IMR-90 (cell line): ENCODE measurements at regions not wholly inside any gene's neighbourhood (a gene's known extent, or its start where the extent isn't known, plus 50 kb on each side); places are given as distances from the start of the nearest gene placed in this dataset.

ENCODE experiments used
- ATAC-seq: fragments of 200-7000 bp; cut with Tn5 transposase; 2 replicates; pipeline ENCODE4 v1.9.1; 2020; ENCODE audit warnings: low read depth, mild to moderate bottlenecking, moderate library complexity
- BruUV-seq: library from RNA; stranded (reverse); fragments of 400-500 nt; replicated peaks from 2 replicates; lab custom pipeline; 2021; lab: Mats Ljungman, UMichigan
- CTCF ChIA-PET: fragments of 300-600 bp; formaldehyde crosslinking; extraction: SDS; loops from one replicate; lab custom pipeline; 2021; ENCODE audit warnings: antibody characterized with exemption; lab: Yijun Ruan, JAX
- POLR2A ChIA-PET: fragments of 300-600 bp; sonication (Branson Sonifier 250); formaldehyde crosslinking; loops from one replicate; lab custom pipeline; 2022; ENCODE audit warnings: antibody characterized with exemption; ENCODE audit not compliant: unreplicated experiment; lab: Charles Lee
- DNase-seq: peaks from one replicate; pipeline ENCODE4 v3.0.0; 2013
- H2AFZ ChIP-seq: replicated peaks from 2 replicates; pipeline ENCODE3; 2013; ENCODE audit warnings: low read length, mild to moderate bottlenecking; ENCODE audit not compliant: poor library complexity
- H2AK5ac ChIP-seq: 2 replicates; pipeline ENCODE4 v1.6.1; 2013; ENCODE audit warnings: low read depth, low read length, inconsistent platforms
- H2AK9ac ChIP-seq: replicated peaks from 2 replicates; pipeline ENCODE3; 2013; ENCODE audit warnings: mild to moderate bottlenecking, low read depth, low read length, moderate library complexity; ENCODE audit not compliant: poor library complexity
- H2BK120ac ChIP-seq: 2 replicates; pipeline ENCODE4 v1.6.1; 2013; ENCODE audit warnings: low read depth, low read length, inconsistent platforms
- H2BK15ac ChIP-seq: 3 replicates; pipeline ENCODE4 v1.6.1; 2013; ENCODE audit warnings: low read depth, low read length, inconsistent platforms
- H2BK20ac ChIP-seq: 2 replicates; pipeline ENCODE4 v1.6.1; 2013; ENCODE audit warnings: low read depth, mild to moderate bottlenecking, inconsistent platforms, low read length, moderate library complexity
- H2BK5ac ChIP-seq: 2 replicates; pipeline ENCODE4 v1.6.1; 2013; ENCODE audit warnings: mild to moderate bottlenecking, low read depth, low read length, inconsistent platforms; ENCODE audit not compliant: poor library complexity, severe bottlenecking
- H3K14ac ChIP-seq: replicated peaks from 2 replicates; pipeline ENCODE4 v1.6.1; 2013; ENCODE audit warnings: low read depth, low read length, inconsistent platforms
- H3K18ac ChIP-seq: 2 replicates; pipeline ENCODE4 v1.6.1; 2013; ENCODE audit warnings: low read depth, low read length, control low read depth
- H3K23ac ChIP-seq: 2 replicates; pipeline ENCODE4 v1.6.1; 2013; ENCODE audit warnings: low read depth, low read length, inconsistent platforms
- H3K27ac ChIP-seq: 2 replicates; pipeline ENCODE4 v1.5.1; 2013; ENCODE audit warnings: mild to moderate bottlenecking, control low read depth, low read length; ENCODE audit not compliant: insufficient read depth
- H3K27me3 ChIP-seq: 2 replicates; pipeline ENCODE4 v1.6.1; 2013; ENCODE audit warnings: low read length; ENCODE audit not compliant: control insufficient read depth, insufficient read depth
- H3K36me3 ChIP-seq: 2 replicates; pipeline ENCODE4 v1.6.1; 2013; ENCODE audit warnings: low read length, mixed read lengths; ENCODE audit not compliant: control insufficient read depth, insufficient read depth
- H3K4ac ChIP-seq: 2 replicates; pipeline ENCODE4 v1.6.1; 2013; ENCODE audit warnings: low read depth, low read length, inconsistent platforms
- H3K4me1 ChIP-seq: 2 replicates; pipeline ENCODE4 v1.6.1; 2013; ENCODE audit warnings: low read length, mixed read lengths; ENCODE audit not compliant: control insufficient read depth, insufficient read depth
- H3K4me2 ChIP-seq: 2 replicates; pipeline ENCODE4 v1.6.1; 2013; ENCODE audit warnings: low read depth, mild to moderate bottlenecking, control low read depth, low read length, moderate library complexity
- H3K4me3 ChIP-seq: 2 replicates; pipeline ENCODE4 v1.5.1; 2013; ENCODE audit warnings: low read depth, mild to moderate bottlenecking, control low read depth, low read length, moderate library complexity; ENCODE audit not compliant: insufficient read depth
- H3K56ac ChIP-seq: 2 replicates; pipeline ENCODE4 v1.6.1; 2013; ENCODE audit warnings: low read length, inconsistent platforms; ENCODE audit not compliant: insufficient read depth; ENCODE audit errors: extremely low read depth
- H3K79me1 ChIP-seq, 2 experiments: 2 replicates each; pipeline ENCODE4 v1.6.1; 2013; ENCODE audit warnings: low read length in 2 of 2, inconsistent platforms in 1 of 2, low read depth in 1 of 2
- H3K9ac ChIP-seq: 2 replicates; pipeline ENCODE4 v1.6.1; 2013; ENCODE audit warnings: low read depth, low read length, control low read depth
- H3K9me1 ChIP-seq: 2 replicates; pipeline ENCODE4 v1.6.1; 2013; ENCODE audit warnings: low read length, inconsistent platforms; ENCODE audit not compliant: insufficient read depth
- H3K9me3 ChIP-seq: 2 replicates; pipeline ENCODE4 v1.6.1; 2013; ENCODE audit warnings: low read length; ENCODE audit not compliant: control insufficient read depth, insufficient read depth
- H4K20me1 ChIP-seq: 2 replicates; pipeline ENCODE4 v1.6.1; 2013; ENCODE audit warnings: low read length, inconsistent platforms; ENCODE audit not compliant: insufficient read depth
- H4K5ac ChIP-seq: 2 replicates; pipeline ENCODE4 v1.6.1; 2013; ENCODE audit warnings: mild to moderate bottlenecking, low read depth, low read length, control low read depth
- H4K8ac ChIP-seq, 2 experiments: 2 replicates each; pipeline ENCODE4 v1.6.1; 2013; ENCODE audit warnings: low read depth in 2 of 2, low read length in 2 of 2, control low read depth in 1 of 2, inconsistent platforms in 1 of 2
- H4K91ac ChIP-seq: 2 replicates; pipeline ENCODE4 v1.6.1; 2013; ENCODE audit warnings: low read depth, low read length, inconsistent platforms; ENCODE audit not compliant: insufficient read depth
- BHLHE40 ChIP-seq: fragments of 150-350 bp; IDR thresholded peaks from 2 replicates; pipeline ENCODE4 v1.6.1; 2016; ENCODE audit warnings: mild to moderate bottlenecking, low read depth, low read length
- CEBPB ChIP-seq: IDR thresholded peaks from 2 replicates; pipeline ENCODE4 v1.6.1; 2012; ENCODE audit warnings: low read depth, low read length, improper control_type of control experiment
- CHD1 ChIP-seq: IDR thresholded peaks from 2 replicates; pipeline ENCODE4 v1.6.1; 2012; ENCODE audit warnings: low read depth, low read length, improper control_type of control experiment
- ELK1 ChIP-seq: fragments of 150-350 bp; IDR thresholded peaks from 2 replicates; pipeline ENCODE4 v1.6.1; 2016; ENCODE audit warnings: low read depth, mild to moderate bottlenecking, low read length, moderate library complexity, borderline replicate concordance
- MAFK ChIP-seq: IDR thresholded peaks from 2 replicates; pipeline ENCODE4 v1.6.1; 2012; ENCODE audit warnings: low read depth, low read length, improper control_type of control experiment
- MAZ ChIP-seq: IDR thresholded peaks from 2 replicates; pipeline ENCODE4 v1.6.1; 2012; ENCODE audit warnings: low read depth, mild to moderate bottlenecking, low read length, improper control_type of control experiment, moderate library complexity, borderline replicate concordance
- MXI1 ChIP-seq: IDR thresholded peaks from 2 replicates; pipeline ENCODE4 v1.6.1; 2012; ENCODE audit warnings: low read depth, mild to moderate bottlenecking, low read length, moderate library complexity, borderline replicate concordance
- NFE2L2 ChIP-seq: fragments of 150-350 bp; IDR thresholded peaks from 2 replicates; pipeline ENCODE4 v1.6.1; 2016; ENCODE audit warnings: low read depth, mild to moderate bottlenecking, low read length
- POLR2A ChIP-seq: IDR thresholded peaks from 2 replicates; pipeline ENCODE4 v1.6.1; 2012; ENCODE audit warnings: mild to moderate bottlenecking, low read depth, low read length
- RAD21 ChIP-seq: IDR thresholded peaks from 2 replicates; pipeline ENCODE4 v1.6.1; 2012; ENCODE audit warnings: low read length, improper control_type of control experiment
- RCOR1 ChIP-seq: IDR thresholded peaks from 2 replicates; pipeline ENCODE4 v1.6.1; 2012; ENCODE audit warnings: mild to moderate bottlenecking, low read length, improper control_type of control experiment; ENCODE audit not compliant: insufficient replicate concordance
- RFX5 ChIP-seq: IDR thresholded peaks from 2 replicates; pipeline ENCODE4 v1.8.0; 2012; ENCODE audit warnings: low read depth, mild to moderate bottlenecking, low read length, moderate library complexity
- SMC3 ChIP-seq: fragments of 150-350 bp; IDR thresholded peaks from 2 replicates; pipeline ENCODE4 v1.6.1; 2016; ENCODE audit warnings: low read depth, mild to moderate bottlenecking, antibody characterized with exemption, low read length, moderate library complexity
- WGBS, 2 experiments: methylation state at CpG; one replicate each; pipeline versions ENCODE4 v1.1.5 to v1.1.7; 2013; ENCODE audit warnings: missing lambda C conversion rate in 2 of 2; ENCODE audit not compliant: insufficient read length in 1 of 2; ENCODE audit errors: extremely low coverage in 2 of 2; 5-methylcytosine and 5-hydroxymethylcytosine counted together
- dilution Hi-C: fragments of 300-500 bp; cut with HindIII; formaldehyde crosslinking; loops from one replicate; pipeline ENCODE4 v1.14.3; 2018; ENCODE audit warnings: low sequenced_read_pairs; ENCODE audit not compliant: unreplicated experiment
- in situ Hi-C: fragments of 300-500 bp; cut with MboI; formaldehyde crosslinking; loops from 3 replicates; pipeline ENCODE4 v1.14.3; 2019; ENCODE audit warnings: low sequenced_read_pairs, inconsistent platforms, mixed read lengths
- intact Hi-C: fragments of 100-400 bp; cut with micrococcal nuclease; formaldehyde crosslinking; loops from 2 replicates; pipeline ENCODE4 v1.10.0; 2022
- TF ChIP-seq, protein P1 (sequence below): conservative IDR thresholded peaks from 2 replicates; pipeline ENCODE4 v1.5.1; 2012; ENCODE audit warnings: mild to moderate bottlenecking, low read depth, low read length, improper control_type of control experiment
- TF ChIP-seq, protein P2 (sequence below): fragments of 150-350 bp; IDR thresholded peaks from 2 replicates; pipeline ENCODE4 v1.6.1; 2017; ENCODE audit warnings: mild to moderate bottlenecking, antibody characterized with exemption, low read length, low read depth

DNA sequence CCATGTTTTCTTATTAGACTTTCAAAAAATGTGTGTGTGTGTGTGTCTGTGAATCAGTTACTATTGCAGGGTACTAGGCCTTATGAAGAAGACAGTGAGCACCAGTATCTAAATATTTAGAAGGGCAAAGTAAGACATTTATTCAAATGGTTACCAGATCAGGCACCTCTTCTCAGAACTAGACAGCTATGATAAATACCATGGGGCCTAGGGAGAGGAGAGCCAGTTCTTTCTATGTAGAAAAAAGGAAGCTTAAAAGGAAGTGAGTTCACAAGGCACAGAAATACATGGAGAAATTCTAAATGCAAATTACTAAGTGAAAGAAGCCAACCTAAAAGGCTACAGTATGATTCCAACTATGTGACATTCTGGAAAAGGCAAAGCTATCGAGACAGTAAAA, 261.3 kb downstream of the SOX11 start:
- Histone ChIP-seq H2BK120ac (no peak overlapping the region), H4K5ac (no peak overlapping the region)

More for the DNA sequence above, 261.3 kb downstream of the SOX11 start:
- no peak overlapping the region for H3K14ac ChIP-seq
- ATAC-seq, result no peak
- no peak overlapping the region for H2AFZ ChIP-seq
- no peaks in the 10 kb centered on the region for H4K20me1 ChIP-seq
- no peak overlapping the region for H3K18ac ChIP-seq
- H3K56ac ChIP-seq, result no peak overlapping the region
- H2BK20ac ChIP-seq, result no peak overlapping the region
- CTCF ChIA-PET, result no interaction called here
- no peak overlapping the region for H4K8ac ChIP-seq
- no TSS peak for BruUV-seq
- DNase-seq, result no peak
- H3K79me1 ChIP-seq, result no peaks in the 10 kb centered on the region
- no peak overlapping the region for H2BK5ac ChIP-seq
- no peak overlapping the region for H3K4me2 ChIP-seq
- no peak overlapping the region for H2AK5ac ChIP-seq
- TF ChIP-seq SMC3 (no peak), MAZ (no peak), RAD21 (no peak), NFE2L2 (no peak), CEBPB (no peak), POLR2A (no peak), RFX5 (no peak), BHLHE40 (no peak), ELK1 (no peak), MAFK (no peak), CHD1 (no peak), RCOR1 (no peak), MXI1 (no peak)
- TF ChIP-seq, protein P1, sequence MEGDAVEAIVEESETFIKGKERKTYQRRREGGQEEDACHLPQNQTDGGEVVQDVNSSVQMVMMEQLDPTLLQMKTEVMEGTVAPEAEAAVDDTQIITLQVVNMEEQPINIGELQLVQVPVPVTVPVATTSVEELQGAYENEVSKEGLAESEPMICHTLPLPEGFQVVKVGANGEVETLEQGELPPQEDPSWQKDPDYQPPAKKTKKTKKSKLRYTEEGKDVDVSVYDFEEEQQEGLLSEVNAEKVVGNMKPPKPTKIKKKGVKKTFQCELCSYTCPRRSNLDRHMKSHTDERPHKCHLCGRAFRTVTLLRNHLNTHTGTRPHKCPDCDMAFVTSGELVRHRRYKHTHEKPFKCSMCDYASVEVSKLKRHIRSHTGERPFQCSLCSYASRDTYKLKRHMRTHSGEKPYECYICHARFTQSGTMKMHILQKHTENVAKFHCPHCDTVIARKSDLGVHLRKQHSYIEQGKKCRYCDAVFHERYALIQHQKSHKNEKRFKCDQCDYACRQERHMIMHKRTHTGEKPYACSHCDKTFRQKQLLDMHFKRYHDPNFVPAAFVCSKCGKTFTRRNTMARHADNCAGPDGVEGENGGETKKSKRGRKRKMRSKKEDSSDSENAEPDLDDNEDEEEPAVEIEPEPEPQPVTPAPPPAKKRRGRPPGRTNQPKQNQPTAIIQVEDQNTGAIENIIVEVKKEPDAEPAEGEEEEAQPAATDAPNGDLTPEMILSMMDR, result no peak
- TF ChIP-seq, protein P2, sequence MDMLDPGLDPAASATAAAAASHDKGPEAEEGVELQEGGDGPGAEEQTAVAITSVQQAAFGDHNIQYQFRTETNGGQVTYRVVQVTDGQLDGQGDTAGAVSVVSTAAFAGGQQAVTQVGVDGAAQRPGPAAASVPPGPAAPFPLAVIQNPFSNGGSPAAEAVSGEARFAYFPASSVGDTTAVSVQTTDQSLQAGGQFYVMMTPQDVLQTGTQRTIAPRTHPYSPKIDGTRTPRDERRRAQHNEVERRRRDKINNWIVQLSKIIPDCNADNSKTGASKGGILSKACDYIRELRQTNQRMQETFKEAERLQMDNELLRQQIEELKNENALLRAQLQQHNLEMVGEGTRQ, result no peak
- no peaks in the 10 kb centered on the region for H3K36me3 ChIP-seq
- no peak overlapping the region for H4K91ac ChIP-seq
- H3K4ac ChIP-seq, result no peak overlapping the region
- no peaks in the 10 kb centered on the region for H3K4me1 ChIP-seq
- POLR2A ChIA-PET, result no interaction called here
- no peak overlapping the region for H2BK15ac ChIP-seq
- no CpG with 5 or more reads among the region's 1 CpG for WGBS, 2 experiments
- H3K9me3 ChIP-seq, result peaks cover 2% of the 10 kb centered on the region
- no peak overlapping the region for H3K23ac ChIP-seq
- H3K4me3 ChIP-seq, result no peak overlapping the region
- H2AK9ac ChIP-seq, result no peak overlapping the region
- H3K27ac ChIP-seq, result no peak overlapping the region
- intact Hi-C loops (no loop called here), in situ Hi-C loops (no loop called here), dilution Hi-C loops (no loop called here)
- no peak overlapping the region for H3K9ac ChIP-seq
- no peaks in the 10 kb centered on the region for H3K9me1 ChIP-seq
- H3K27me3 ChIP-seq, result no peaks in the 10 kb centered on the region
